ENCODE measurements at regions not wholly inside any gene's neighbourhood (a gene's known extent, or its start where the extent isn't known, plus 50 kb on each side); places are given as distances from the start of the nearest gene placed in this dataset.
A peak's percentile ranks its signal among the peaks of the same experiment; 100 is the strongest.

DNA sequence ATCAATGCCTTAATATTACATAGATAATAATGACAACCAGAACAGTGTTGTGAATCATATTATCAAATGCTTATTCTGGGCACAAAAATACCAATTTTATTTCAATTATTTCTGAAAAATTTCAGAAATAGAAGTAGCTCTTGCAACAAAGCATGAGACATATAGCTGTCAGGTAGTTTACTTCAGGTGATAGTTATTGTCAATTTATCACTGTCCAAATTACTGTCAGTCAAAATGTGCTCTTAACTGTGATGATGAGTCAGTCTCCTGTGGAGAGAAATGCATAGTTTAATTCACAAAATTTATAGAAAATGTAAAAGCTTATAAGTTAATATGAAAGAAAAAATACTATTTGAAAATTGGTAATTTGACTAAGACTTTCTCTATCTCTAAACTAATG, 1078.4 kb upstream of the GBE1 start:
- DNase-seq (ENCODE audit: low read depth): no peak
- no peak for FAIRE-seq
- no peak overlapping the region for H3K4me3 ChIP-seq (ENCODE audit: low read depth, low read length)
- no peaks in the 10 kb centered on the region for H3K36me3 ChIP-seq (ENCODE audit: control insufficient read depth, insufficient read depth, low read length)
- no peaks in the 10 kb centered on the region for H3K27me3 ChIP-seq (ENCODE audit: control insufficient read depth, insufficient read depth, low read length)
- TF ChIP-seq, protein P1, sequence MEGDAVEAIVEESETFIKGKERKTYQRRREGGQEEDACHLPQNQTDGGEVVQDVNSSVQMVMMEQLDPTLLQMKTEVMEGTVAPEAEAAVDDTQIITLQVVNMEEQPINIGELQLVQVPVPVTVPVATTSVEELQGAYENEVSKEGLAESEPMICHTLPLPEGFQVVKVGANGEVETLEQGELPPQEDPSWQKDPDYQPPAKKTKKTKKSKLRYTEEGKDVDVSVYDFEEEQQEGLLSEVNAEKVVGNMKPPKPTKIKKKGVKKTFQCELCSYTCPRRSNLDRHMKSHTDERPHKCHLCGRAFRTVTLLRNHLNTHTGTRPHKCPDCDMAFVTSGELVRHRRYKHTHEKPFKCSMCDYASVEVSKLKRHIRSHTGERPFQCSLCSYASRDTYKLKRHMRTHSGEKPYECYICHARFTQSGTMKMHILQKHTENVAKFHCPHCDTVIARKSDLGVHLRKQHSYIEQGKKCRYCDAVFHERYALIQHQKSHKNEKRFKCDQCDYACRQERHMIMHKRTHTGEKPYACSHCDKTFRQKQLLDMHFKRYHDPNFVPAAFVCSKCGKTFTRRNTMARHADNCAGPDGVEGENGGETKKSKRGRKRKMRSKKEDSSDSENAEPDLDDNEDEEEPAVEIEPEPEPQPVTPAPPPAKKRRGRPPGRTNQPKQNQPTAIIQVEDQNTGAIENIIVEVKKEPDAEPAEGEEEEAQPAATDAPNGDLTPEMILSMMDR (IDR thresholded peaks at IDR 0.05; ENCODE audit: insufficient read depth, low read length, severe bottlenecking): no peak

DNA sequence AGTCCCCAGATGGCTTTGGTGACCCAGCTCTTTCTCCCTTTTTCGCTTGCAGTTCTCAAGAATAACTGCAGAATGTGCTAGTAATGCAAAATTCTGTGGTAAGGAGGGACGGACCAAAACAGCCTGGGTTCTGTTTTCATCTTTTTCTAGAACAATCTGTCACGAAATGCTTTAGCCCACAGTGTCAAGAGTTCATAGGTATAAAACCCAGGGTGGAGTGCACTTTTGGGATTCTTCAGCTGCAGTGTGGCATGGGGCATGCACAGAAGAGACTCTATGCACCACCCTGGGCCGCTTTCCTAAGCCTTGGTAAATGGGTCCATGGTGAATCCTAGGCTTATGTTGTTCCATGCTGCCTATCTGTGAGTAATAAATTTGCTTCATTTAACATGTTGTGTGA, 1072.7 kb upstream of the GBE1 start:
- TF ChIP-seq, protein P1 (IDR thresholded peaks at IDR 0.05; ENCODE audit: insufficient read depth, low read length, severe bottlenecking): no peak
- Histone ChIP-seq H3K4me3 (ENCODE audit: low read depth, low read length) (no peak overlapping the region), H3K27me3 (ENCODE audit: control insufficient read depth, insufficient read depth, low read length) (no peaks in the 10 kb centered on the region), H3K36me3 (ENCODE audit: control insufficient read depth, insufficient read depth, low read length) (no peaks in the 10 kb centered on the region)
- DNase-seq (ENCODE audit: low read depth) (no peak), FAIRE-seq (no peak)

DNA sequence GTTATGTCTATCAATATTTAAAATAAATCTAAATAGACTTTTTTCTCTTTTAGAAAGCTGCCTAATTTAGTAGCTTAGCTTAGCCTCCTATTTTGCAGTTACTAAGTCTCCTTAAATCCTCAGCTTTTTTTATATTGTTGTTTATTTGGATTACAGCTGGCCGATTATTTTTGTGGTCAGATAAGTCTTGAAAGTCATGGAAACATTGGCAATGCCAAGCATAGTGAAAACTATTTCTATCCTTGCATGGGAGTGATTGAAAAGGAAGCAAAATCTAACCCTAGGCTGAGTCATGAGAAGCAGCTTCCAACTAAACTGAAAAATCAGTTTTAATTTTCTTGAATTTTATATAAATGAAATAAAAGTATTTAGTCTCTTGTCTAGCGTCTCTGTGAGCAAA, 1063.0 kb upstream of the GBE1 start:
- no peak overlapping the region for H3K4me3 ChIP-seq (ENCODE audit: low read depth, low read length)
- no peak for FAIRE-seq
- no peaks in the 10 kb centered on the region for H3K27me3 ChIP-seq (ENCODE audit: control insufficient read depth, insufficient read depth, low read length)
- no peak for DNase-seq (ENCODE audit: low read depth)
- H3K36me3 ChIP-seq (ENCODE audit: control insufficient read depth, insufficient read depth, low read length): no peaks in the 10 kb centered on the region
- TF ChIP-seq, protein P1 (IDR thresholded peaks at IDR 0.05; ENCODE audit: insufficient read depth, low read length, severe bottlenecking): no peak

DNA sequence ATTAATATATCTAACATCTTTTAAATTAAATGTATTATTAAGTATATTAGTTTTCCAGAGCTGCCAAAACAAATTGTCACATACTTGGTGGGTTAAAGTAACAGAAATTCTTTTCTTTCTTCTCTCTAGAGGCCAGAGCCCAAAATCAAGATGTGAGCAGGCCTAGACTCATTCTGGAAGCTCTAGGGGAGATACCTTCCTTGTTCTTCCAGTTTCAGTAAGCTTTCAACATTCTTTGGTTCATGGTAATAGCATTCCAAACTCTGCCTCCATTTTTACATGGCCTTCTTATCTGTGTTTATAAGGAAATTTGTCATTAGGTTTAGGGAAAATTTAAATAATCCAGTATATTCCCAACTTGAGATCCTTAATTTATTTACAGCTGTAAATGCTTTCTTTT, 1054.6 kb upstream of the GBE1 start:
- H3K4me3 ChIP-seq (ENCODE audit: low read depth, low read length): no peak overlapping the region
- FAIRE-seq: no peak
- TF ChIP-seq, protein P1 (IDR thresholded peaks at IDR 0.05; ENCODE audit: insufficient read depth, low read length, severe bottlenecking): no peak
- H3K36me3 ChIP-seq (ENCODE audit: control insufficient read depth, insufficient read depth, low read length): no peaks in the 10 kb centered on the region
- peak; percentile 26 for DNase-seq (ENCODE audit: low read depth)
- H3K27me3 ChIP-seq (ENCODE audit: control insufficient read depth, insufficient read depth, low read length): no peaks in the 10 kb centered on the region

DNA sequence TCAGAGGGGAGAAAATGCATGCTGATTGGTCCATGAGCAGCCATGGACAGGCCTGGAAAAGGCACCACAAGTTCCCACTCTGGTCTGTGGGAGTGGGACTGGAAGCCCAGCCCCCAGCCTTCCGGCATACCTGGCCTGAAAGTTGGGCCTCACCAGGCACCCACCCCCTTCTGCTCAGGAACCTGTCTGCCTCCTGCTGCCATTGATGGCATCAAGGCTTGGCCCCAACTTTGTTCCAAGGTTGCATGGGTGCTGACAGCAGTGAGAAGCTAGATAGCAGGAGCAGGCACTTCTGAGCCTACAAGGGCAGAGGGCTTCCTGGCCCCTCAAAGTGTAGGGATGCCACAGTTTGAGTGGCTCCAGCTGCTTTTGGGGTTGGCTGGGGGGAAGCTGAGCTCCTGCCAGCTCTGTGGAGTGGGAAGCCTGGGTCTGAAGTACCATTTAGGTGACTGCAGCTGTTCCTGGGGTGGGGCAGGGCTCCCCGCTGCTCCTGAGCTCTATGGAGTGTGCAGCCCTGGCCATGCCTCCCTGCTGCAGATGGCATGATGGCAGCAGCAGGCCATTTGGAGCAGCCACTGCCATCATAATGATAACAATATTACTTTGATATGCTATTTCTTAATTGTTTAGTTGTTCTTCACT, 1054.1 kb upstream of the GBE1 start:
- Histone ChIP-seq H3K36me3 (ENCODE audit: control insufficient read depth, insufficient read depth, low read length) (no peaks in the 10 kb centered on the region), H3K27me3 (ENCODE audit: control insufficient read depth, insufficient read depth, low read length) (no peaks in the 10 kb centered on the region), H3K4me3 (ENCODE audit: low read depth, low read length) (no peak overlapping the region)
- no peak for FAIRE-seq
- TF ChIP-seq, protein P1 (IDR thresholded peaks at IDR 0.05; ENCODE audit: insufficient read depth, low read length, severe bottlenecking): no peak
- no peak for DNase-seq (ENCODE audit: low read depth)

DNA sequence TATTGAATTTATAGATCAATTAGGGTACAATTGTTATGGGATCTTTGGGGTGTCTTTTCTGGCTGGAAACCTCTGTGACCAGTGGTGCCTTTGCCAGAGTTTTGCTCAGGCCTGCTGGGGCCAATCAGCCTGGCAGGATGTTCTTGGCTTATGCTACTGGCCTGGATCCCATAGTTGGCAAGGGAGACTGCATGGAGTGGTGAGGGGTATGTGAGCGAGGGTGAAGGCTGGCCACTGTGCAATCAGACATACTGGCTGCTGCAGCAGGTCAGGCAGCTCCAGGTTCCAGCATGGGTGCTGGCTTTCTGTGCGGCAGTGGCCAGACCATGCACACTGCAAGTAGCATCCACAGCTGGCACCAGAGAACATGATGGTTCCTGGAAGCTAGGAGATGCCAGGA, 1053.2 kb upstream of the GBE1 start:
- H3K27me3 ChIP-seq (ENCODE audit: control insufficient read depth, insufficient read depth, low read length): no peaks in the 10 kb centered on the region
- H3K4me3 ChIP-seq (ENCODE audit: low read depth, low read length): no peak overlapping the region
- no peak for DNase-seq (ENCODE audit: low read depth)
- TF ChIP-seq, protein P1 (IDR thresholded peaks at IDR 0.05; ENCODE audit: insufficient read depth, low read length, severe bottlenecking): no peak
- H3K36me3 ChIP-seq (ENCODE audit: control insufficient read depth, insufficient read depth, low read length): no peaks in the 10 kb centered on the region
- no peak for FAIRE-seq

Data from bronchial epithelial cell (primary cell).